HCT116 (cell line): ENCODE measurements at regions not wholly inside any gene's neighbourhood (a gene's known extent, or its start where the extent isn't known, plus 50 kb on each side); places are given as distances from the start of the nearest gene placed in this dataset.

Experiments
- CEBPB ChIP-seq: IDR thresholded peaks from 2 replicates; pipeline ENCODE4 v1.6.1; 2012; ENCODE audit warnings: low read depth
- CTCF ChIP-seq, 3 experiments: fragments of 200-600 bp in 1 of 3; sonication (generic) in 1 of 3; IDR thresholded peaks in 2 of 3; conservative IDR thresholded peaks in 1 of 3; 2 replicates each; pipeline ENCODE4 v1.5.1; 2012 to 2017; ENCODE audit warnings: low read depth in 2 of 3, low read length in 2 of 3, antibody characterized with exemption in 1 of 3, borderline replicate concordance in 1 of 3, control low read depth in 1 of 3, mild to moderate bottlenecking in 1 of 3, mixed read lengths in 1 of 3, mixed run types in 1 of 3, moderate library complexity in 1 of 3; ENCODE audit not compliant: insufficient read depth in 1 of 3
- EZH2 ChIP-seq: fragments of 200-600 bp; sonication (generic); IDR thresholded peaks from 2 replicates; pipeline ENCODE4 v1.6.1; 2017; ENCODE audit warnings: antibody characterized with exemption, mixed run types
- EZH2phosphoT487 ChIP-seq: fragments of 200-600 bp; IDR thresholded peaks from 2 replicates; pipeline ENCODE4 v1.6.1; 2018; ENCODE audit warnings: antibody characterized with exemption, borderline replicate concordance
- MAX ChIP-seq: IDR thresholded peaks from 2 replicates; pipeline ENCODE4 v1.6.1; 2012
- POLR2A ChIP-seq: IDR thresholded peaks from 2 replicates; pipeline ENCODE4 v1.7.0; 2011; ENCODE audit warnings: borderline replicate concordance; ENCODE audit not compliant: insufficient read depth, insufficient read length; ENCODE audit errors: extremely low read depth
- POLR2AphosphoS5 ChIP-seq: IDR thresholded peaks from 2 replicates; pipeline ENCODE4 v1.6.1; 2011; ENCODE audit warnings: mild to moderate bottlenecking, low read depth, low read length, moderate library complexity
- RAD21 ChIP-seq: IDR thresholded peaks from 2 replicates; pipeline ENCODE4 v1.6.1; 2012; ENCODE audit warnings: low read depth, mild to moderate bottlenecking
- REST ChIP-seq: IDR thresholded peaks from 2 replicates; pipeline ENCODE4 v1.6.1; 2012; ENCODE audit warnings: low read depth
- TCF7L2 ChIP-seq: IDR thresholded peaks from 2 replicates; pipeline ENCODE4 v1.7.0; 2011; ENCODE audit warnings: borderline replicate concordance, inconsistent platforms; ENCODE audit not compliant: insufficient read depth, insufficient read length; ENCODE audit errors: extremely low read depth

GRCh38 chr11:119843877-119844276 lies 114.9 kb upstream of the NECTIN1 start:
- TF ChIP-seq CTCF (IDR thresholded peaks at IDR 0.05 in 2 of 3, conservative IDR thresholded peaks at IDR 0.05 in 1 of 3; ENCODE audit: borderline replicate concordance in 1 of 3, insufficient read depth in 1 of 3, low read depth in 2 of 3, low read length in 2 of 3) (no peak), CEBPB (no peak), REST (no peak), EZH2phosphoT487 (no peak), RAD21 (no peak), POLR2AphosphoS5 (no peak), EZH2 (no peak), MAX (no peak), POLR2A (no peak), TCF7L2 (no peak)
